CD4-positive, alpha-beta T cell treated with Interferon gamma for 1 hour (primary cell): ENCODE measurements at regions not wholly inside any gene's neighbourhood (a gene's known extent, or its start where the extent isn't known, plus 50 kb on each side); places are given as distances from the start of the nearest gene placed in this dataset.

Experiments
- DNase-seq: peaks from one replicate; pipeline ENCODE4 v3.0.0-alpha.2; 2020

GRCh38 chr4:124519196-124519595 lies 193.3 kb downstream of the ANKRD50 start:
- DNase-seq: no peak

- DNase-seq: no peak
Observed at GRCh38 chr4:124523816-124524215, 188.7 kb downstream of the ANKRD50 start.

GRCh38 chr4:124525524-124525923 lies 187.0 kb downstream of the ANKRD50 start:
- DNase-seq: no peak

GRCh38 chr4:124526331-124526730 lies 186.2 kb downstream of the ANKRD50 start:
- no peak for DNase-seq

- no peak for DNase-seq
Observed at GRCh38 chr4:124526769-124527168, 185.8 kb downstream of the ANKRD50 start.

- DNase-seq: no peak
Observed at GRCh38 chr4:124527364-124527763, 185.2 kb downstream of the ANKRD50 start.

GRCh38 chr4:124529131-124529530 lies 183.4 kb downstream of the ANKRD50 start:
- DNase-seq: no peak

- no peak for DNase-seq
Observed at GRCh38 chr4:124530464-124531077, 182.0 kb downstream of the ANKRD50 start.

GRCh38 chr4:124534131-124534530 lies 178.4 kb downstream of the ANKRD50 start:
- no peak for DNase-seq

- no peak for DNase-seq
Observed at GRCh38 chr4:124535003-124535402, 177.5 kb downstream of the ANKRD50 start.

GRCh38 chr4:124536946-124537345 lies 175.6 kb downstream of the ANKRD50 start:
- no peak for DNase-seq

GRCh38 chr4:124537971-124538370 lies 174.6 kb downstream of the ANKRD50 start:
- no peak for DNase-seq

GRCh38 chr4:124540014-124540413 lies 172.5 kb downstream of the ANKRD50 start:
- DNase-seq: no peak

GRCh38 chr4:124541652-124542420 lies 170.7 kb downstream of the ANKRD50 start:
- DNase-seq: no peak

- DNase-seq: no peak
Observed at GRCh38 chr4:124555959-124556358, 156.6 kb downstream of the ANKRD50 start.

- DNase-seq: no peak
Observed at GRCh38 chr4:124564121-124564520, 148.4 kb downstream of the ANKRD50 start.

GRCh38 chr4:124565371-124565770 lies 147.2 kb downstream of the ANKRD50 start:
- no peak for DNase-seq

- DNase-seq: no peak
Observed at GRCh38 chr4:124566030-124566429, 146.5 kb downstream of the ANKRD50 start.

GRCh38 chr4:124573056-124573455 lies 139.5 kb downstream of the ANKRD50 start:
- DNase-seq: no peak

GRCh38 chr4:124579896-124580295 lies 132.6 kb downstream of the ANKRD50 start:
- DNase-seq: no peak

- no peak for DNase-seq
Observed at GRCh38 chr4:124583797-124584196, 128.7 kb downstream of the ANKRD50 start.

GRCh38 chr4:124589786-124590185 lies 122.7 kb downstream of the ANKRD50 start:
- DNase-seq: no peak

GRCh38 chr4:124590480-124590879 lies 122.1 kb downstream of the ANKRD50 start:
- no peak for DNase-seq

GRCh38 chr4:124591637-124592036 lies 120.9 kb downstream of the ANKRD50 start:
- no peak for DNase-seq

GRCh38 chr4:124593494-124593893 lies 119.0 kb downstream of the ANKRD50 start:
- no peak for DNase-seq
